ENCODE measurements at regions not wholly inside any gene's neighbourhood (a gene's known extent, or its start where the extent isn't known, plus 50 kb on each side); places are given as distances from the start of the nearest gene placed in this dataset.
"Not testable (repeated sequence)": the region's sequence is repeated elsewhere in the genome, so short reads cannot be mapped to it uniquely, and the experiment has no call there.

DNA sequence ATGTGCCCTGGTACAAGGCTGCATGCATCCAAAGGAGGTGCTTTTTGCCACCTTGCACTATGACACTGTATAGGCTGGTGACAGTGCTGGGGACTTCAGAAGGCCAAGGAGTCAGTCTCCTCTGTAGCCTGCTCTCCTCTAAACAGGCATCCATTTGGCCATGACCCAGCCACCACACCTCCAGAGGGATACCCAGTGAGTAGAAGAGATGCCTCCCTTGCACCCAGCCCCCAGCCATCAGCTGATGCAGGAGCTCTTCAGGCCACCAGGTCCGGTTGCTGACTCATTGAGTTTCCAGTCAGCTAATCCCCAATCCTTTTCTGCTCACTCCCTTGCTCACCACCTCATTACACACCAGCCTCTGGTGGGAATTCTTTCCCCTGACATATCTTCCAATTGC lies 99.8 kb downstream of the PJA1 start:
- no peaks in the 10 kb centered on the region for H3K36me3 ChIP-seq
- H3K9me3 ChIP-seq (replicated peaks): no peaks in the 10 kb centered on the region
- no peak overlapping the region for H3K27ac ChIP-seq
- no peak for DNase-seq (ENCODE audit: low read depth in 1 of 2, low spot score in 2 of 2)
- H3K27me3 ChIP-seq (replicated peaks): no peaks in the 10 kb centered on the region
- H3K4me1 ChIP-seq (replicated peaks): no peaks in the 10 kb centered on the region
- H3K4me3 ChIP-seq: no peak overlapping the region

DNA sequence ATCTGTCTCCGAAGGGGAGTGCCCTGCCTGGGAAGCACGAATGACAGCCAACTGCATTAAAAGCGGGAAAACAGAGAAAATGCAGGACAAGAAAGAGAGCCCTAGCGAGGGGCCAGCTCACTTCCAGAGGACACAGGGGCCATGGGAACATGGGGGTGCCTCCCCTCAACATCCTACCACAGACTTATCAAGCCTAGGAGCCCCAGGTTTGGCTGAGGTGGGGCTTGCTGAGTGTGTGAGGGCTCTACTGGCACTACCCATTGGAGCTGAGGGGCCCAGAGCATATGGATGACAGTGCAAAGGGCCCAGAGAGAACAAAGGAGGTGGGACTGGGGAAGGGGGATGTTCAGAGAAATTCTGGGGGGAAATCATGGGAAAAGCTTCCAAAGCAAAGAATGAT lies 101.8 kb downstream of the PJA1 start:
- H3K4me1 ChIP-seq (replicated peaks): no peaks in the 10 kb centered on the region
- no peak overlapping the region for H3K4me3 ChIP-seq
- H3K27ac ChIP-seq: no peak overlapping the region
- no peaks in the 10 kb centered on the region for H3K9me3 ChIP-seq (replicated peaks)
- no peaks in the 10 kb centered on the region for H3K27me3 ChIP-seq (replicated peaks)
- no peak for DNase-seq (ENCODE audit: low read depth in 1 of 2, low spot score in 2 of 2)
- no peaks in the 10 kb centered on the region for H3K36me3 ChIP-seq

DNA sequence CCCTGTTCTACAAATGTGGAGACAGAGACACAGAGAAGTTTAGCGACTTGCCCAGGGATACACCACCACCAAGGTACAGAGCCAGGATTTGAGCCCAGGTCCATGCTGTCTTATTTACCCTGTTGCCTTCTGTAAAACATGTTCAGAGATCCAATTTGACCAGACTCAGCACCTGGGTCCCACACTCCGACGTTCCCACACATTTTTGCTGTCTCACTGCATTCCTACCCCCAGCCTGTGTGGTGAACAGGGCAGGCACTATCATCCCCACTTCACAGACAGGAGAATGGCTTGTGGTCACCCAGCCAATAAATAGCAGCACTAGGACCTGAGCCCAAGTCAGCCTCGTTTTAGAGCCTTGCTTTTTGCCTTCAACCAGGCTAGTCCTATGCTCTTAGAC lies 102.8 kb downstream of the PJA1 start:
- Histone ChIP-seq H3K4me1 (replicated peaks) (no peaks in the 10 kb centered on the region), H3K36me3 (no peaks in the 10 kb centered on the region), H3K27ac (no peak overlapping the region), H3K4me3 (no peak overlapping the region), H3K27me3 (replicated peaks) (no peaks in the 10 kb centered on the region), H3K9me3 (replicated peaks) (no peaks in the 10 kb centered on the region)
- no peak for DNase-seq (ENCODE audit: low read depth in 1 of 2, low spot score in 2 of 2)

DNA sequence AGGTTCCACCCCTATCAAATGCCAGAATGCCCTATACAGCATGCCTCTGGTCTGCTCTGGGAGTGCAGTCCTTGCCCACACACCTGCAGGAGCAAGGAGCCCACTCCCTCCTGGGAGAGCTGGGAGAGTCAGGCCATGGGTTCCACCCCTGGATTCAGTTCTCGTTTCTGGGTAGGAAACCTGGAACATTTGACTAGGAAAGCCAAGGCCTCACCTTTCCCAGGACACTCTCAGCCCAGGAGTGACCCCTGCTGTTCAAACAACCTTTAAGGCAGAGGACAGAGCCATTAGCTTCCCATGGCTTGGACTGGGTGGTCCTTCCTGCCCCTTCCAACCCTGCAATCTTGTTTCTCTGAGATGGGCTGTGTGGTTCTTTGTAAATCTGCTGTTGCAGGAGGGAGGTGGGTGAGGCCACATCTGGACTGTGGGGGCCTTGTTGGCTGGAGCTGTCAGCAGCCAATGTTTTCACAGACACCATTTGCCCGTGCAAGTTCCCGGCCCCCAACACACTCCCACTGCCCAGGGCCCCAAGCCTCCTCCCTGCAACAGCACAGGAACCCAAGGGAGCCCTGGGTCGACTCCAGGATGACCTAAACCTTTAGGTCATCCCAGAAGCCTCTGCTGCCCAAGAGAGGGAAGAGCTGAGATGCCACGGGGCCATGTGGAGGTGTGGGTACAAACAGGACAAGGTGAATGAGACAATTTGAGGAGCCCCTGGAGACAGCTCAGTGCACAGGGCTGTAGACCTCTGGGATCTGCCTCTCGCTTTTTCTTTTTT lies 104.4 kb downstream of the PJA1 start:
- Histone ChIP-seq H3K27ac (no peak overlapping the region), H3K36me3 (no peaks in the 10 kb centered on the region), H3K27me3 (replicated peaks) (no peaks in the 10 kb centered on the region), H3K4me3 (no peak overlapping the region), H3K4me1 (replicated peaks) (no peaks in the 10 kb centered on the region), H3K9me3 (replicated peaks) (no peaks in the 10 kb centered on the region)
- no peak for DNase-seq (ENCODE audit: low read depth in 1 of 2, low spot score in 2 of 2)

DNA sequence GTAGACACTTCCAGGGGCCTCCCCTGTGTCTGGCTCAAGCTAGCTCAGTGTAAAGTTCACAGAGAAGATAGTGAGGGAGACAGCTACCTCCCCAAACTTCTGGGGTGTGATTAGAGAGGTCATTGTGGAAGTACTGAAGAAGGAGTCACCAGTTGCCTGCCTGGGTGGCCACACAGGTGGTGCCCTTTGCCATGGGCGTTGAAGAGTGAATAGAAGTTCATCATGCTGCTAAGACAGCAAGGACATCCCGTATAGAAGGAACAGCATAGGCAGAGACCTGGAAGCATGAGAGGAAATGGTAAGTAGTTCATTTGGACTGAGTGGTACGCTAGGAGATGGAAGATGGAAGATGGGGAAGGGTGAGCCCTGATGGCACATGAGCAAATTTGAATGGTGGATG lies 110.1 kb downstream of the PJA1 start:
- H3K4me1 ChIP-seq (replicated peaks): no peaks in the 10 kb centered on the region
- H3K27ac ChIP-seq: no peak overlapping the region
- H3K9me3 ChIP-seq (replicated peaks): no peaks in the 10 kb centered on the region
- no peaks in the 10 kb centered on the region for H3K27me3 ChIP-seq (replicated peaks)
- H3K4me3 ChIP-seq: no peak overlapping the region
- no peak for DNase-seq (ENCODE audit: low read depth in 1 of 2, low spot score in 2 of 2)
- H3K36me3 ChIP-seq: no peaks in the 10 kb centered on the region

DNA sequence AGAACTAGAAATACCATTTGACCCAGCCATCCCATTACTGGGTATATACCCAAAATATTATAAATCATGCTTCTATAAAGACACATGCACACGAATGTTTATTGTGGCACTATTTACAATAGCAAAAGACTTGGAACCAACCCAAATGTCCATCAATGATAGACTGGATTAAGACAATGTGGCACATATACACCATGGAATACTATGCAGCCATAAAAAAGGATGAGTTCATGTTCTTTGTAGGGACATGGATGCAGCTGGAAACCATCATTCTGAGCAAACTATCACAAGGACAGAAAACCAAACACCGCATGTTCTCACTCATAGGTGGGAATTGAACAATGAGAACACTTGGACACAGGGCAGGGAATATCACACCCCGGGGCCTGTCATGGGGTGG lies 110.8 kb downstream of the PJA1 start:
- H3K4me3 ChIP-seq; DNase-seq (ENCODE audit: low read depth in 1 of 2, low spot score in 2 of 2); H3K9me3 ChIP-seq (replicated peaks); H3K27ac ChIP-seq; H3K36me3 ChIP-seq; H3K27me3 ChIP-seq (replicated peaks); H3K4me1 ChIP-seq (replicated peaks): not testable (repeated sequence)

DNA sequence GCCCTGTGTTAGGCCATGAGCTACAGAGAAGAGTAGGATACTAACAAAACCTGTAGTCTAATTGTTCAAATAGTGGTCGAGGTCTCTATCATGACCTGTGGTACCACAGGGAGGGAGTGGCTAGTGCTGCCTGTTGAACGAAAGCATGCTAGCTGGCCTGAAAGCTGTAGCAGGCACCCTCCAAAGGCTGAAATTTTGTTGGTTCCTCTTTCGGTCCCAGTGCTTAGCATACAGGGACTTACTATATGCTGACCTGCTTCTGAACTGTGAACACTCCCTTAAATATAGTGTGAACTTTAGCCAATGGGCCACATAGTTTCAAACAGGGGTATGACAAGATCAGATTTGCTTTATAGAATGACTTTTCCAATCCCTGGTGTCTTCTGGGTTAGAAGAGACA lies 113.4 kb downstream of the PJA1 start:
- Histone ChIP-seq H3K27ac (no peak overlapping the region), H3K4me1 (replicated peaks) (no peaks in the 10 kb centered on the region), H3K27me3 (replicated peaks) (no peaks in the 10 kb centered on the region), H3K9me3 (replicated peaks) (no peaks in the 10 kb centered on the region), H3K36me3 (no peaks in the 10 kb centered on the region), H3K4me3 (no peak overlapping the region)
- DNase-seq (ENCODE audit: low read depth in 1 of 2, low spot score in 2 of 2): no peak

DNA sequence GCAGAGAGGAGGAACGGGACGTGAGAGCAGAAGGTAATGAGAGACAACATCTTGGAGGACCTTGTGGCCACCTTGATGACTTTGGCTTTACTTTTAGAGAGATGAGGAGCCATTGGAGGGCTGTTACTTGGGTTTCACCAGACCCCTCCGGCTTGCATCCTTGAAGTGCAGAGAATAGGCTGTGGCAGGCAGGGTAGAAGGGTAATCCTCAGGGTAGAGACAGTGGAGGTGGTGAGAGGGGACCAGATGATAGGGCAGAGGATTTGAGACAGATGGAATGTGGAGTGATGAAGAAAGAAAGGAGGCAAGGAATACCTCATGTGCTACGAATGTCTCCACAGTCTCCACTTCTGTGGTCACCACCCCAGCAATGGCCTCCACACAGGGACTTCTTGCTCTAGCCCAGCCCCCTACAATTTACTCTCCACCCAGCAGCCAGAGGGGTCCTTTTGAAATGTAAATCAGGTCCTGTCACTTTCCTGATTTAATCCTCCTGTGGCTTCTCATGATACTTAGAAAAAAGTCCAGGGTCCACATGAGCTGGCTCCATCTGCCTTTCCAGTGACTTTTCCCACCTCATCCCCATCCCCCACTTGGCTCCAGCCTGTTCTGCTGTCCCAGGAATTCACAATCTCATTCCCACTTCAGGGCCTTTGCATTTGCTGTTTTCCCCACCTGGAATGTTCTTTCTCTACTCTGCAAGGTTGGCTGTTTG lies 115.0 kb downstream of the PJA1 start:
- Histone ChIP-seq H3K9me3 (replicated peaks) (no peaks in the 10 kb centered on the region), H3K4me3 (no peak overlapping the region), H3K36me3 (no peaks in the 10 kb centered on the region), H3K4me1 (replicated peaks) (no peaks in the 10 kb centered on the region), H3K27ac (no peak overlapping the region), H3K27me3 (replicated peaks) (no peaks in the 10 kb centered on the region)
- no peak for DNase-seq (ENCODE audit: low read depth in 1 of 2, low spot score in 2 of 2)

DNA sequence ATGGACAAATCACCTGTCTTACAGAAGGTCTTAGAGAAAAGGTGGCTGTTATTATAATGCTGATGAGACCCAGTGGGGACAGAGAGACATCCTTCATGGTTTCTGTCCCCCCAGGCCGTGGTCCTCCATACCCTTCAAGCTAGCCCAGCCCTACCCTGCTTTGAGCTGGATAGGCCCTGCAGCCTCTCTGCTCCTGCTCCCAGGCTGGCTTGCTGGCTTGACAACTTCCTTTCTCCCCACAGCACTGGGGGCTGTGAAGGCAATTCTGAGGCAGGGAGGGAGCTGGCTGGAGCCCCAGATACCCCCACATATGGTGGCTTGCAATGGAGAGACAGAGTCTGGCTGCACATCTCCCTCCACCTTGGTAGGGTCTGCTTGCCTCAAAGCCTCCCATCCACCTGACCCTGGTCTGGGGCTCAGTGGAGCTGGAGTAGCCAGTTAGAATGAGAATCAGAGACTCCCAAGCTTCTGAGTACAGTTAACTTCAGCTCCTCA lies 118.2 kb downstream of the PJA1 start:
- Histone ChIP-seq H3K27me3 (replicated peaks) (no peaks in the 10 kb centered on the region), H3K36me3 (no peaks in the 10 kb centered on the region), H3K4me1 (replicated peaks) (no peaks in the 10 kb centered on the region), H3K9me3 (replicated peaks) (no peaks in the 10 kb centered on the region), H3K27ac (no peak overlapping the region), H3K4me3 (no peak overlapping the region)
- DNase-seq (ENCODE audit: low read depth in 1 of 2, low spot score in 2 of 2): no peak

DNA sequence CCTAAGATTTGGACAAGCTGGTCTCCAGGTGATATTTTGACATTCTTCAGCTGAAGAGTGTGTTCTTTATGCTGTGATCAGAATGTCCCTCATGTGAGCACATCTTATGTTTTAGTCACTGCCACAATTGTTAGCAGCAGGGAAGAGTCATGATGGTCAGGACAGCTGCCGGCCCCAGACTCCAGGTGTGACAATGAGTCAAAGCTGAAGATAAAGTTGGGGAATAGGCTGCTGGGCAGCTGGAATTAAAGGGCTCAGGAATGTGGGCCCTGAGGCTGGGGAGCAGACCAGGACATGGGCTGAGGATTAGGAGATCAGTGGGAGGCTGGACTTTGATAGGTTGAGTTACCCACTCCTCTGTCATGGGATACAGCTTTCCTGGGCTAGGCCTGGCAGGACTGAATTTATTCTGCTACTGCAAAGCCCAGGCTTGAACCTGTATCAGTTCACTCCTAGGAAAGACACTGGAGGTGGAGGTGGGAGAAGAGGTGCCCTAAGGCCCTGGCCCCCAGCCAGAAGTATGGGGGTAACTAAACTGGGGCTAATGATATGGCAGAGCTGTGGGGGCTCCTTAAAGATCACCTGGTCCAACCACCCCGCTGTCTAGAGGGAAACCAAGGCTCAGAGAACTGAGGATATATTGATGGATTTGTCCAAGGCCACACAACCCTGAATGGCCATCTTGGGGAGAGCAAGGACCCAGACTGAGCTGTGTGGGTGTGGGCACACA lies 119.5 kb downstream of the PJA1 start:
- no peaks in the 10 kb centered on the region for H3K27me3 ChIP-seq (replicated peaks)
- H3K36me3 ChIP-seq: no peaks in the 10 kb centered on the region
- no peak for DNase-seq (ENCODE audit: low read depth in 1 of 2, low spot score in 2 of 2)
- H3K27ac ChIP-seq: no peak overlapping the region
- no peaks in the 10 kb centered on the region for H3K9me3 ChIP-seq (replicated peaks)
- no peaks in the 10 kb centered on the region for H3K4me1 ChIP-seq (replicated peaks)
- H3K4me3 ChIP-seq: no peak overlapping the region

DNA sequence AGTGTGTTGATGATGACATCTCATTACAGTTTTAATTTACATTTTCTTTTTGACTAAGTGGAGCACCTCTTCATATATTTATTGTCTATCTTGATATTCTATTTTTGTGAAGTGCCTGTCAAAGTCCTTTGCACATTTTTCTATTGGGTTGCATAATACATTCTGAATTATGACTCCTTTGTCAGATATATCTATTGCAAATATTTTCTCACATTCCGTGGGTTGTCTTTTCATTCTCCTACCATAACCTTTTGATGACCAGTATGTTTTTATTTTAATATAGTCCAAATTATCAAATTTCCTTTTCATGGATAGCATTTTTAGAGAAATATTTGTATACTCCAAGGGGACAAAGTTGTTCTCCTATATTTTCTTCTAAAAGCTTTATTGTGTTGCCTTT lies 126.4 kb downstream of the PJA1 start:
- 0 out of 2 replicates have a peak, but pooled peaks cover 1% of the 10 kb centered on the region for H3K4me1 ChIP-seq (replicated peaks)
- no peaks in the 10 kb centered on the region for H3K27me3 ChIP-seq (replicated peaks)
- H3K4me3 ChIP-seq: no peak overlapping the region
- DNase-seq (ENCODE audit: low read depth in 1 of 2, low spot score in 2 of 2): no peak
- no peaks in the 10 kb centered on the region for H3K36me3 ChIP-seq
- no peaks in the 10 kb centered on the region for H3K9me3 ChIP-seq (replicated peaks)
- H3K27ac ChIP-seq: no peak overlapping the region

DNA sequence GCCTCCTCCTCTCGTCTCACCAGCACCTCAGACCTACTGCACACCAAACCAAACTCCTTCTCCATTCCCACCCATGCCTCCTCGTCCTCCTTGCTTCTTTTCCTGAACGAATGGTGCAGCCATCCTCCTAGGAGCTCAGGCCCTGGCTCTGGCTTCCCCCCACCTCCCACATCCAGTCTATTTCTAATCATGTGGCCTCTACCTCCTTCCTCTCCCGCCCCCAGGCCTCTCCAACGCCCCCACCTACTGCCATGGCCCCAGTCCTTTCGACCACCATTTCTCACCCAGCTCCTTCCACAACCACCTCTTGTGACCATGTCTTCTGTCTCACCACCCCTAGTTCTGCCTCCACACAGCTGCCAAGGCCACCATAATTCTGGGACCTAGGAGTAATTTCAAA lies 127.1 kb downstream of the PJA1 start:
- Histone ChIP-seq H3K4me1 (replicated peaks) (0 out of 2 replicates have a peak, but pooled peaks cover 4% of the 10 kb centered on the region), H3K27ac (no peak overlapping the region), H3K9me3 (replicated peaks) (no peaks in the 10 kb centered on the region), H3K4me3 (no peak overlapping the region), H3K27me3 (replicated peaks) (no peaks in the 10 kb centered on the region), H3K36me3 (no peaks in the 10 kb centered on the region)
- no peak for DNase-seq (ENCODE audit: low read depth in 1 of 2, low spot score in 2 of 2)

DNA sequence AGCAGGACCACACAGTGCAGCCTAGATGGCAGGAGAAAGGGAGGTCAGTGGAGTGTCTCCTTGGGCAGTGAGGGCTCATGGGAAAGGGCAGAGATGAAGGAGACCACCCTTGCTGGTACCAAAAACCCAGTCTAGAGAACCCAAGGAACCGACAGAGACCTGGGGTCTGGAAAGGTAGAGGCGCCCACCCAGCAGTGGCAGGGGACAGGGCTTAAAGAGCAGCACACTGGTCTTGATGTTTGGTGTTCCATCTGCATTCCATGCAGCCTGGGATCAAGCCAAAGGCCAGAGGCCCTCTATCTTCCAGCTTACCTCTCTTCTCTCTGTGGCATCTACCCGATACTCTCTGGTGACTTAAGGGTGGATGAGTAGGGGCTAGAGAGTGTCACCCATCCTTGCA lies 127.5 kb downstream of the PJA1 start:
- DNase-seq (ENCODE audit: low read depth in 1 of 2, low spot score in 2 of 2): no peak
- Histone ChIP-seq H3K4me1 (replicated peaks) (0 out of 2 replicates have a peak, but pooled peaks cover 4% of the 10 kb centered on the region), H3K27ac (no peak overlapping the region), H3K27me3 (replicated peaks) (no peaks in the 10 kb centered on the region), H3K36me3 (no peaks in the 10 kb centered on the region), H3K4me3 (no peak overlapping the region), H3K9me3 (replicated peaks) (no peaks in the 10 kb centered on the region)

Data from SJSA1 (cell line).